GM12878 (cell line): ENCODE measurements at regions not wholly inside any gene's neighbourhood (a gene's known extent, or its start where the extent isn't known, plus 50 kb on each side); places are given as distances from the start of the nearest gene placed in this dataset.

Experiments
- ATAC-seq: fragments of 200-7000 bp; cut with Tn5 transposase; 3 replicates; pipeline ENCODE4 v1.9.1; 2020; ENCODE audit warnings: mild to moderate bottlenecking, moderate library complexity
- BruUV-seq: library from RNA; stranded (reverse); fragments of 400-500 nt; replicated peaks from 2 replicates; lab custom pipeline; 2021; lab: Mats Ljungman, UMichigan
- CTCF ChIA-PET: fragments of 300-600 bp; sonication (Branson Sonifier 250); formaldehyde crosslinking; extraction: SDS; loops from one replicate; lab custom pipeline; 2021; ENCODE audit warnings: inconsistent platforms; lab: Yijun Ruan, JAX
- POLR2A ChIA-PET: fragments of 350-600 bp; formaldehyde crosslinking; extraction: SDS; loops from one replicate; lab custom pipeline; 2021; ENCODE audit warnings: inconsistent platforms; lab: Charles Lee
- RAD21 ChIA-PET: fragments of 300-600 bp; sonication (Branson Sonifier 250); formaldehyde crosslinking; loops from one replicate; lab custom pipeline; 2023; ENCODE audit warnings: antibody characterized with exemption; ENCODE audit not compliant: unreplicated experiment; lab: Charles Lee
- SMC1A ChIA-PET: fragments of 300-600 bp; sonication (Branson Sonifier 250); formaldehyde crosslinking; loops from one replicate; lab custom pipeline; 2023; ENCODE audit not compliant: unreplicated experiment, uncharacterized antibody; lab: Charles Lee
- DNase-seq: peaks from one replicate; pipeline ENCODE4 v3.0.0-alpha.2; 2011; ENCODE audit warnings: low read depth, low spot score
- FAIRE-seq: peaks from 3 replicates; lab custom pipeline; 2011; peaks lifted over from hg19 to GRCh38; lab: Jason Lieb, UNC
- H2AFZ ChIP-seq: 2 replicates; pipeline ENCODE4 v1.6.0; 2011; ENCODE audit warnings: low read depth, low read length, control low read depth; ENCODE audit not compliant: control insufficient read depth
- H3K27ac ChIP-seq: 2 replicates; pipeline ENCODE4 v1.5.1; 2011; ENCODE audit warnings: control low read depth; ENCODE audit not compliant: control insufficient read depth, insufficient read depth
- H3K27me3 ChIP-seq, 2 experiments: replicated peaks in 1 of 2; 2 replicates each; pipeline versions ENCODE4 v1.6.0 to v1.6.1; 2011; ENCODE audit warnings: low read length in 1 of 2; ENCODE audit not compliant: control insufficient read depth in 2 of 2, insufficient read depth in 2 of 2
- H3K36me3 ChIP-seq, 2 experiments: 2 replicates each; pipeline ENCODE4 v1.5.1; 2011; ENCODE audit warnings: low read length in 1 of 2; ENCODE audit not compliant: control insufficient read depth in 2 of 2, insufficient read depth in 2 of 2
- H3K4me1 ChIP-seq: 2 replicates; pipeline ENCODE4 v1.6.1; 2011; ENCODE audit warnings: mild to moderate bottlenecking, low read length, moderate library complexity, mixed read lengths; ENCODE audit not compliant: control insufficient read depth, insufficient read depth
- H3K4me2 ChIP-seq: 2 replicates; pipeline ENCODE4 v1.6.0; 2011; ENCODE audit warnings: control low read depth; ENCODE audit not compliant: control insufficient read depth, insufficient read depth
- H3K4me3 ChIP-seq: fragments of 200-600 bp; sonication (generic); 2 replicates; pipeline ENCODE4 v1.5.1; 2016
- H3K79me2 ChIP-seq: 2 replicates; pipeline ENCODE4 v1.6.0; 2011; ENCODE audit warnings: low read length; ENCODE audit not compliant: control insufficient read depth, insufficient read depth
- H3K9ac ChIP-seq: 2 replicates; pipeline ENCODE4 v1.8.0; 2011; ENCODE audit warnings: low read length, control low read depth, mixed read lengths; ENCODE audit not compliant: control insufficient read depth, insufficient read depth
- H3K9me3 ChIP-seq: replicated peaks from 3 replicates; pipeline ENCODE4 v1.5.1; 2011; ENCODE audit warnings: mild to moderate bottlenecking, low read length; ENCODE audit not compliant: control insufficient read depth, insufficient read depth
- H4K20me1 ChIP-seq: 2 replicates; pipeline ENCODE4 v1.6.0; 2011; ENCODE audit not compliant: control insufficient read depth, insufficient read depth
- BCL11A ChIP-seq: IDR thresholded peaks from 2 replicates; pipeline ENCODE4 v1.6.1; 2011; ENCODE audit warnings: low read depth, low read length
- CBX3 ChIP-seq: fragments of 200-600 bp; sonication (generic); IDR thresholded peaks from 2 replicates; pipeline ENCODE4 v1.6.1; 2016; ENCODE audit warnings: low read depth, borderline replicate concordance
- DPF2 ChIP-seq: fragments of 450-650 bp; IDR thresholded peaks from 2 replicates; pipeline ENCODE4 v1.6.1; 2017; ENCODE audit warnings: mild to moderate bottlenecking
- EGR1 ChIP-seq, 2 experiments: IDR thresholded peaks; 1 replicate in 1 of 2; 2 replicates in 1 of 2; pipeline ENCODE4 v1.6.1; 2011 to 2012; ENCODE audit warnings: low read depth in 2 of 2, low read length in 2 of 2, borderline replicate concordance in 1 of 2, mild to moderate bottlenecking in 1 of 2, moderate library complexity in 1 of 2
- FOS ChIP-seq: IDR thresholded peaks from 3 replicates; pipeline ENCODE4 v1.6.1; 2011; ENCODE audit warnings: borderline replicate concordance; ENCODE audit not compliant: insufficient read length; ENCODE audit errors: extremely low read depth
- IKZF1 ChIP-seq: fragments of 450-650 bp; conservative IDR thresholded peaks from 2 replicates; pipeline ENCODE4 v1.6.1; 2017; ENCODE audit warnings: antibody characterized with exemption, mild to moderate bottlenecking
- MEF2A ChIP-seq: IDR thresholded peaks from 2 replicates; pipeline ENCODE4 v1.6.1; 2011; ENCODE audit warnings: low read depth, mild to moderate bottlenecking, low read length, moderate library complexity; ENCODE audit not compliant: insufficient read depth
- NRF1 ChIP-seq: conservative IDR thresholded peaks from 2 replicates; pipeline ENCODE4 v1.6.1; 2011; ENCODE audit warnings: mild to moderate bottlenecking, low read depth, low read length, improper control_type of control experiment
- POLR2AphosphoS2 ChIP-seq: IDR thresholded peaks from 2 replicates; pipeline ENCODE4 v1.6.1; 2011; ENCODE audit warnings: low read depth, mild to moderate bottlenecking, low read length, improper control_type of control experiment, moderate library complexity
- POU2F2 ChIP-seq: IDR thresholded peaks from 3 replicates; pipeline ENCODE4 v1.6.1; 2011; ENCODE audit warnings: low read depth, mild to moderate bottlenecking, low read length, borderline replicate concordance
- RFX5 ChIP-seq: IDR thresholded peaks from 2 replicates; pipeline ENCODE4 v1.6.1; 2011; ENCODE audit warnings: low read depth, low read length, improper control_type of control experiment
- SMARCA5 ChIP-seq: fragments of 450-650 bp; IDR thresholded peaks from 2 replicates; pipeline ENCODE4 v1.6.1; 2017; ENCODE audit warnings: mild to moderate bottlenecking
- SPI1 ChIP-seq: IDR thresholded peaks from 2 replicates; pipeline ENCODE4 v1.6.1; 2011; ENCODE audit warnings: low read depth, mild to moderate bottlenecking, low read length, moderate library complexity, borderline replicate concordance; ENCODE audit not compliant: insufficient read depth
- STAT1 ChIP-seq: fragments of 450-650 bp; conservative IDR thresholded peaks from 2 replicates; pipeline ENCODE4 v1.6.1; 2014; ENCODE audit warnings: antibody characterized with exemption, mild to moderate bottlenecking
- TAF1 ChIP-seq: IDR thresholded peaks from 2 replicates; pipeline ENCODE4 v1.6.1; 2011; ENCODE audit warnings: mild to moderate bottlenecking, low read depth, low read length, borderline replicate concordance
- ZZZ3 ChIP-seq: IDR thresholded peaks from 2 replicates; pipeline ENCODE4 v1.6.1; 2011; ENCODE audit warnings: low read depth; ENCODE audit not compliant: control insufficient read depth, insufficient read length
- WGBS: methylation state at CpG from one replicate; pipeline ENCODE4 v1.1.6; 2016; ENCODE audit warnings: low lambda C conversion rate; ENCODE audit not compliant: insufficient replicate concordance, insufficient coverage; ENCODE audit errors: missing lambda C conversion rate; 5-methylcytosine and 5-hydroxymethylcytosine counted together
- in situ Hi-C: fragments of 300-500 bp; cut with MboI; formaldehyde crosslinking; loops from 9 replicates; pipeline ENCODE4 v1.14.3; 2018; ENCODE audit warnings: mixed read lengths
- intact Hi-C: fragments of 100-400 bp; cut with micrococcal nuclease; formaldehyde crosslinking; loops from one replicate; pipeline ENCODE4 v1.14.2; 2022; ENCODE audit not compliant: unreplicated experiment
- TF ChIP-seq, protein P1 (sequence below): fragments of 450-650 bp; formaldehyde crosslinking; IDR thresholded peaks from 2 replicates; pipeline ENCODE4 v1.4.0; 2022; ENCODE audit warnings: mild to moderate bottlenecking, moderate library complexity
- TF ChIP-seq, protein P2 (sequence below): fragments of 450-650 bp; formaldehyde crosslinking; IDR thresholded peaks from 2 replicates; pipeline ENCODE4 v1.4.0; 2020; ENCODE audit warnings: mild to moderate bottlenecking, moderate library complexity

DNA sequence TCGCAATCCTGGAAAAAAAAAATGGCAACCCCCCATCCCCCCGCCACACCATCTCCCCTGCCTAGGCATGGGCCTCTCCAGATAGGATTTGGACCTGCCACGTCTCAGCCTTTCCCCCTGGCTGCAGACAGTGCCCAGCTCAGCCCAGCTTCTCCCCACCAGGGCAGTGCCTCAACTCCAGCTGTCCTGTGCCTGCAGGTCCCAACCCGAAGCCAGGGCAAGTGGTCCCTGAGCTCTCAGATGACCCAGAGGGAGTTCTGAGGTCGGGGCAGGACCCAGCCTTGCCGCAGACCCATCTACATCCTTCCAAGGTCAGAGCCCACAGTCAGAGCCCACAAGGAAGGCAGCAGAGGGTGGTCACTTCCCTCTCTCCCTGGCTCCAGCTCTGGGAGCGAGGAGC, 86.7 kb upstream of the POU3F1 start:
- intact Hi-C loops (no loop called here), in situ Hi-C loops (no loop called here)
- Histone ChIP-seq H3K9me3 (no peaks in the 10 kb centered on the region), H3K27me3 (peaks cover 12 to 16% of the 10 kb centered on the region in 2 experiments), H4K20me1 (no peaks in the 10 kb centered on the region), H3K36me3 (no peaks in the 10 kb centered on the region), H3K9ac (no peak overlapping the region), H3K4me1 (no peaks in the 10 kb centered on the region), H3K27ac (no peak overlapping the region), H3K79me2 (no peaks in the 10 kb centered on the region), H2AFZ (no peak overlapping the region), H3K4me3 (no peak overlapping the region), H3K4me2 (no peak overlapping the region)
- POLR2A ChIA-PET: interaction anchor here (0.6 kb wide), 1 partner anchor 95 kb away, joined by 3 read pairs; no protein-coding TSS in a partner anchor
- RAD21 ChIA-PET: interaction anchor here (1.4 kb wide), 1 partner anchor 39 kb away, joined by 3 read pairs; no protein-coding TSS in a partner anchor
- BruUV-seq: no TSS peak
- no peak for FAIRE-seq
- ATAC-seq: no peak
- DNase-seq: no peak
- TF ChIP-seq DPF2 (no peak), NRF1 (no peak), CBX3 (no peak), MEF2A (no peak), SPI1 (no peak), FOS (no peak), ZZZ3 (no peak), BCL11A (no peak), SMARCA5 (no peak), EGR1 (IDR thresholded peaks at IDR 0.05; ENCODE audit: borderline replicate concordance in 1 of 2, low read depth in 2 of 2, low read length in 2 of 2) (no peak), POLR2AphosphoS2 (no peak), IKZF1 (no peak), POU2F2 (no peak), TAF1 (no peak), RFX5 (no peak), STAT1 (no peak)
- TF ChIP-seq, protein P1, sequence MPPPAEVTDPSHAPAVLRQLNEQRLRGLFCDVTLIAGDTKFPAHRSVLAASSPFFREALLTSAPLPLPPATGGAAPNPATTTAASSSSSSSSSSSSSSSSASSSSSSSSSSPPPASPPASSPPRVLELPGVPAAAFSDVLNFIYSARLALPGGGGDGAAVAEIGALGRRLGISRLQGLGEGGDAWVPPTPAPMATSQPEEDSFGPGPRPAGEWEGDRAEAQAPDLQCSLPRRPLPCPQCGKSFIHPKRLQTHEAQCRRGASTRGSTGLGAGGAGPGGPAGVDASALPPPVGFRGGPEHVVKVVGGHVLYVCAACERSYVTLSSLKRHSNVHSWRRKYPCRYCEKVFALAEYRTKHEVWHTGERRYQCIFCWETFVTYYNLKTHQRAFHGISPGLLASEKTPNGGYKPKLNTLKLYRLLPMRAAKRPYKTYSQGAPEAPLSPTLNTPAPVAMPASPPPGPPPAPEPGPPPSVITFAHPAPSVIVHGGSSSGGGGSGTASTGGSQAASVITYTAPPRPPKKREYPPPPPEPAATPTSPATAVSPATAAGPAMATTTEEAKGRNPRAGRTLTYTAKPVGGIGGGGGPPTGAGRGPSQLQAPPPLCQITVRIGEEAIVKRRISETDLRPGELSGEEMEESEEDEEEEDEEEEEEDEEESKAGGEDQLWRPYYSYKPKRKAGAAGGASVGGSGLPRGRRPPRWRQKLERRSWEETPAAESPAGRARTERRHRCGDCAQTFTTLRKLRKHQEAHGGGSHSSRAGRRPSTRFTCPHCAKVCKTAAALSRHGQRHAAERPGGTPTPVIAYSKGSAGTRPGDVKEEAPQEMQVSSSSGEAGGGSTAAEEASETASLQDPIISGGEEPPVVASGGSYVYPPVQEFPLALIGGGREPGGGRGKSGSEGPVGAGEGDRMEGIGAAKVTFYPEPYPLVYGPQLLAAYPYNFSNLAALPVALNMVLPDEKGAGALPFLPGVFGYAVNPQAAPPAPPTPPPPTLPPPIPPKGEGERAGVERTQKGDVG: no peak
- TF ChIP-seq, protein P2, sequence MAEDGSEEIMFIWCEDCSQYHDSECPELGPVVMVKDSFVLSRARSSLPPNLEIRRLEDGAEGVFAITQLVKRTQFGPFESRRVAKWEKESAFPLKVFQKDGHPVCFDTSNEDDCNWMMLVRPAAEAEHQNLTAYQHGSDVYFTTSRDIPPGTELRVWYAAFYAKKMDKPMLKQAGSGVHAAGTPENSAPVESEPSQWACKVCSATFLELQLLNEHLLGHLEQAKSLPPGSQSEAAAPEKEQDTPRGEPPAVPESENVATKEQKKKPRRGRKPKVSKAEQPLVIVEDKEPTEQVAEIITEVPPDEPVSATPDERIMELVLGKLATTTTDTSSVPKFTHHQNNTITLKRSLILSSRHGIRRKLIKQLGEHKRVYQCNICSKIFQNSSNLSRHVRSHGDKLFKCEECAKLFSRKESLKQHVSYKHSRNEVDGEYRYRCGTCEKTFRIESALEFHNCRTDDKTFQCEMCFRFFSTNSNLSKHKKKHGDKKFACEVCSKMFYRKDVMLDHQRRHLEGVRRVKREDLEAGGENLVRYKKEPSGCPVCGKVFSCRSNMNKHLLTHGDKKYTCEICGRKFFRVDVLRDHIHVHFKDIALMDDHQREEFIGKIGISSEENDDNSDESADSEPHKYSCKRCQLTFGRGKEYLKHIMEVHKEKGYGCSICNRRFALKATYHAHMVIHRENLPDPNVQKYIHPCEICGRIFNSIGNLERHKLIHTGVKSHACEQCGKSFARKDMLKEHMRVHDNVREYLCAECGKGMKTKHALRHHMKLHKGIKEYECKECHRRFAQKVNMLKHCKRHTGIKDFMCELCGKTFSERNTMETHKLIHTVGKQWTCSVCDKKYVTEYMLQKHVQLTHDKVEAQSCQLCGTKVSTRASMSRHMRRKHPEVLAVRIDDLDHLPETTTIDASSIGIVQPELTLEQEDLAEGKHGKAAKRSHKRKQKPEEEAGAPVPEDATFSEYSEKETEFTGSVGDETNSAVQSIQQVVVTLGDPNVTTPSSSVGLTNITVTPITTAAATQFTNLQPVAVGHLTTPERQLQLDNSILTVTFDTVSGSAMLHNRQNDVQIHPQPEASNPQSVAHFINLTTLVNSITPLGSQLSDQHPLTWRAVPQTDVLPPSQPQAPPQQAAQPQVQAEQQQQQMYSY: no peak
- SMC1A ChIA-PET: interaction anchor here (1.4 kb wide), 1 partner anchor 9 kb away, joined by 3 read pairs; no protein-coding TSS in a partner anchor
- 6% methylated on average over 7 of the region's 7 CpGs for WGBS
- CTCF ChIA-PET: no interaction called here
